ENCODE measurements at regions not wholly inside any gene's neighbourhood (a gene's known extent, or its start where the extent isn't known, plus 50 kb on each side); places are given as distances from the start of the nearest gene placed in this dataset.

GRCh38 chr1:117809764-117810163 is 119.7 kb downstream of the GDAP2 start:
- DNase-seq (ENCODE audit: low spot score) = no peak

- DNase-seq (ENCODE audit: low spot score) = no peak
Observed at GRCh38 chr1:117810553-117810952, 118.9 kb downstream of the GDAP2 start.

- no peak for DNase-seq (ENCODE audit: low spot score)
Observed at GRCh38 chr1:117812869-117813511, 116.4 kb downstream of the GDAP2 start.
